Esophagus squamous epithelium (tissue), 5 donors: ENCODE measurements at regions not wholly inside any gene's neighbourhood (a gene's known extent, or its start where the extent isn't known, plus 50 kb on each side); places are given as distances from the start of the nearest gene placed in this dataset.

ENCODE experiments used
- DNase-seq: peaks from one replicate; lab custom pipeline; 2025; lab: John Stamatoyannopoulos, UW
- H3K27ac ChIP-seq, 4 donors: fragments of 200-600 bp; sonication (generic); one replicate each; pipeline ENCODE4 v1.5.1; 2016 to 2019; ENCODE audit warnings: mild to moderate bottlenecking in 1 of 4
- H3K27me3 ChIP-seq, 4 donors: fragments of 200-600 bp; sonication (generic); 1 replicate in 3 of 4; 2 replicates in 1 of 4; pipeline versions ENCODE4 v1.5.1 to v1.6.0; 2017 to 2021; ENCODE audit warnings: antibody characterized with exemption in 1 of 4
- H3K36me3 ChIP-seq, 3 donors: fragments of 200-600 bp; sonication (generic); one replicate each; pipeline ENCODE4 v1.5.1; 2016 to 2019
- H3K4me1 ChIP-seq, 3 donors: fragments of 200-600 bp; sonication (generic); one replicate each; pipeline ENCODE4 v1.5.1; 2017 to 2019
- H3K4me3 ChIP-seq, 4 donors: fragments of 200-600 bp; sonication (generic); 1 replicate in 3 of 4; 2 replicates in 1 of 4; pipeline ENCODE4 v1.5.1; 2016 to 2019; ENCODE audit warnings: mild to moderate bottlenecking in 2 of 4, moderate library complexity in 1 of 4
- H3K9me3 ChIP-seq, 3 donors: fragments of 200-600 bp; sonication (generic); one replicate each; pipeline ENCODE4 v1.5.1; 2016 to 2019
- CTCF ChIP-seq, 6 experiments: fragments of 450-650 bp in 4 of 6; fragments of 200-600 bp in 2 of 6; sonication (generic) in 2 of 6; IDR thresholded peaks; one replicate each; pipeline ENCODE4 v1.5.1; 2016 to 2019; ENCODE audit warnings: antibody characterized with exemption in 6 of 6, mild to moderate bottlenecking in 4 of 6, moderate library complexity in 4 of 6
- POLR2A ChIP-seq, 4 donors: fragments of 450-650 bp; IDR thresholded peaks; one replicate each; pipeline ENCODE4 v1.6.1; 2017; ENCODE audit warnings: antibody characterized with exemption in 4 of 4, mild to moderate bottlenecking in 4 of 4, moderate library complexity in 3 of 4
- WGBS, 2 donors: methylation state at CpG; one replicate each; pipeline ENCODE4 v1.1.5; 2018; 5-methylcytosine and 5-hydroxymethylcytosine counted together
- intact Hi-C: fragments of 100-400 bp; cut with DNase I; formaldehyde crosslinking; loops from one replicate; pipeline ENCODE4 v1.15.0; 2022
- donor health status: DM: yes; HTN: yes; CAD: no.

- peaks cover 0 to 4% (median 0%) of the 10 kb centered on the region in 4 donors for H3K27me3 ChIP-seq
- intact Hi-C loops, result no loop called here
- peaks cover 0 to 12% (median 0%) of the 10 kb centered on the region in 3 donors for H3K4me1 ChIP-seq
- H3K9me3 ChIP-seq, result no peaks in the 10 kb centered on the region
- DNase-seq, result no peak
- 55 to 76% methylated on average over 2 of the region's 2 CpGs for WGBS, 2 donors
- no peak overlapping the region for H3K27ac ChIP-seq
- H3K4me3 ChIP-seq, result no peak overlapping the region
- TF ChIP-seq CTCF (IDR thresholded peaks at IDR 0.05), result no peak
- TF ChIP-seq POLR2A (IDR thresholded peaks at IDR 0.05), result no peak
- no peaks in the 10 kb centered on the region for H3K36me3 ChIP-seq
Measured at GRCh38 chr21:35840949-35841348, 219.4 kb downstream of the SETD4 start.

- Histone ChIP-seq H3K4me3 (no peak overlapping the region), H3K9me3 (no peaks in the 10 kb centered on the region), H3K27me3 (peaks cover 0 to 4% (median 0%) of the 10 kb centered on the region in 4 donors), H3K27ac (no peak overlapping the region), H3K4me1 (peaks cover 0 to 12% (median 0%) of the 10 kb centered on the region in 3 donors), H3K36me3 (no peaks in the 10 kb centered on the region)
- 92 to 94% methylated on average over 2 of the region's 2 CpGs for WGBS, 2 donors
- intact Hi-C loops, result no loop called here
- TF ChIP-seq POLR2A (IDR thresholded peaks at IDR 0.05), result no peak
- TF ChIP-seq CTCF (IDR thresholded peaks at IDR 0.05), result peak; percentile 36 to 90 (median 78)
- no peak for DNase-seq
Measured at GRCh38 chr21:35840197-35840799, 220.0 kb downstream of the SETD4 start.

- Histone ChIP-seq H3K27ac (no peak overlapping the region), H3K9me3 (no peaks in the 10 kb centered on the region), H3K36me3 (no peaks in the 10 kb centered on the region), H3K4me1 (peaks cover 0 to 7% (median 0%) of the 10 kb centered on the region in 3 donors), H3K4me3 (no peak overlapping the region), H3K27me3 (peaks cover 0 to 4% (median 0%) of the 10 kb centered on the region in 4 donors)
- DNase-seq, result no peak
- 77 to 85% methylated on average over 7 of the region's 7 CpGs for WGBS, 2 donors
- TF ChIP-seq POLR2A (IDR thresholded peaks at IDR 0.05), result no peak
- TF ChIP-seq CTCF (IDR thresholded peaks at IDR 0.05), result no peak
- intact Hi-C loops, result no loop called here
Measured at GRCh38 chr21:35838987-35839763, 221.2 kb downstream of the SETD4 start.

GRCh38 chr21:35838350-35838749, 222.0 kb downstream of the SETD4 start:
- H3K36me3 ChIP-seq, result no peaks in the 10 kb centered on the region
- no peaks in the 10 kb centered on the region for H3K9me3 ChIP-seq
- WGBS, 2 donors, result 33 to 55% methylated on average over 1 of the region's 1 CpG
- no peak for DNase-seq
- no peak for TF ChIP-seq POLR2A (IDR thresholded peaks at IDR 0.05)
- TF ChIP-seq CTCF (IDR thresholded peaks at IDR 0.05), result no peak
- no peak overlapping the region for H3K4me3 ChIP-seq
- intact Hi-C loops, result no loop called here
- H3K4me1 ChIP-seq, result no peaks in the 10 kb centered on the region
- no peak overlapping the region for H3K27ac ChIP-seq
- peaks cover 0 to 4% (median 0%) of the 10 kb centered on the region in 4 donors for H3K27me3 ChIP-seq

- 25 to 33% methylated on average over 1 of the region's 1 CpG for WGBS, 2 donors
- Histone ChIP-seq H3K27me3 (peaks cover 0 to 5% (median 0%) of the 10 kb centered on the region in 4 donors), H3K36me3 (no peaks in the 10 kb centered on the region), H3K9me3 (no peaks in the 10 kb centered on the region), H3K4me1 (no peaks in the 10 kb centered on the region), H3K27ac (no peak overlapping the region), H3K4me3 (no peak overlapping the region)
- TF ChIP-seq CTCF (IDR thresholded peaks at IDR 0.05) (no peak), POLR2A (IDR thresholded peaks at IDR 0.05) (no peak)
- no peak for DNase-seq
- intact Hi-C loops, result no loop called here
Measured at GRCh38 chr21:35833991-35834390, 226.3 kb downstream of the SETD4 start.
